GM18907 (cell line): ENCODE measurements at regions not wholly inside any gene's neighbourhood (a gene's known extent, or its start where the extent isn't known, plus 50 kb on each side); places are given as distances from the start of the nearest gene placed in this dataset.

Experiments
- ATAC-seq: cut with Tn5 transposase; IDR thresholded peaks from one replicate; pipeline ENCODE4 v1.9.1; 2021; ENCODE audit warnings: mild to moderate bottlenecking, moderate library complexity; ENCODE audit not compliant: unreplicated experiment

- ATAC-seq = no peak
These were observed 59.7 kb upstream of the UBL3 start for GRCh38 chr13:29909975-29910674.

GRCh38 chr13:29909081-29909730, 58.8 kb upstream of the UBL3 start:
- ATAC-seq = no peak

GRCh38 chr13:29908416-29909080, 58.1 kb upstream of the UBL3 start:
- ATAC-seq = no peak

GRCh38 chr13:29907670-29908069, 57.3 kb upstream of the UBL3 start:
- ATAC-seq = no peak

GRCh38 chr13:29906432-29907011, 56.1 kb upstream of the UBL3 start:
- ATAC-seq = no peak

GRCh38 chr13:29905845-29906244, 55.4 kb upstream of the UBL3 start:
- ATAC-seq = no peak

- ATAC-seq = no peak
These were observed 53.6 kb upstream of the UBL3 start for GRCh38 chr13:29903996-29904395.

GRCh38 chr13:29903543-29903942, 53.1 kb upstream of the UBL3 start:
- ATAC-seq = no peak

GRCh38 chr13:29902632-29903305, 52.4 kb upstream of the UBL3 start:
- no peak for ATAC-seq

- no peak for ATAC-seq
These were observed 51.6 kb upstream of the UBL3 start for GRCh38 chr13:29901710-29902631.
